ENCODE measurements at regions not wholly inside any gene's neighbourhood (a gene's known extent, or its start where the extent isn't known, plus 50 kb on each side); places are given as distances from the start of the nearest gene placed in this dataset.
"Not testable (repeated sequence)": the region's sequence is repeated elsewhere in the genome, so short reads cannot be mapped to it uniquely, and the experiment has no call there.

GRCh38 chr4:111283066-111283677 lies 660.3 kb upstream of the PITX2 start:
- DNase-seq = no peak

GRCh38 chr4:111296466-111296865 lies 673.6 kb upstream of the PITX2 start:
- no peak for DNase-seq

GRCh38 chr4:111303806-111304205 lies 680.9 kb upstream of the PITX2 start:
- no peak for DNase-seq

- DNase-seq = no peak
Measured at GRCh38 chr4:111323496-111323895, 700.6 kb upstream of the PITX2 start.

- no peak for DNase-seq
Measured at GRCh38 chr4:111323916-111324315, 701.0 kb upstream of the PITX2 start.

GRCh38 chr4:111326450-111326849 lies 703.6 kb upstream of the PITX2 start:
- no peak for DNase-seq

GRCh38 chr4:111330786-111331185 lies 707.9 kb upstream of the PITX2 start:
- DNase-seq = no peak

DNA sequence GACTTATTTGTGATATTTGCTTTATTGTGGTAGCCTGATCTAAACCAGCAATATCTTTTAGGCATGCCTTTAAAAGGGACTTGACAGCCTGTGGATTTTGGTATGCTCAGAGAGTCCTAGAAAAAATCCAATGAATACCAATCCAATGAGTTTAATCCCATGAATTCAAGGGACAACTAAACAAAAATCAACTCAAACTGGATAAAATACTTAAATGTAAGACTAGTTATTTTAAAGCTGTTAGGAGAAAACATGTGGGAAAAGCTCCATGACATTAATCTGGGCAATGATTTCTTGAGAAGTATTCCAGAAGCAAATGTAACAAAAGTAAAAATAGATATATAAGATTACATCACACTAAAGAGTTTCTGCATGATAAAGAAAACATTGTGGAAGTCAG lies 711.5 kb upstream of the PITX2 start:
- DNase-seq = no peak

DNA sequence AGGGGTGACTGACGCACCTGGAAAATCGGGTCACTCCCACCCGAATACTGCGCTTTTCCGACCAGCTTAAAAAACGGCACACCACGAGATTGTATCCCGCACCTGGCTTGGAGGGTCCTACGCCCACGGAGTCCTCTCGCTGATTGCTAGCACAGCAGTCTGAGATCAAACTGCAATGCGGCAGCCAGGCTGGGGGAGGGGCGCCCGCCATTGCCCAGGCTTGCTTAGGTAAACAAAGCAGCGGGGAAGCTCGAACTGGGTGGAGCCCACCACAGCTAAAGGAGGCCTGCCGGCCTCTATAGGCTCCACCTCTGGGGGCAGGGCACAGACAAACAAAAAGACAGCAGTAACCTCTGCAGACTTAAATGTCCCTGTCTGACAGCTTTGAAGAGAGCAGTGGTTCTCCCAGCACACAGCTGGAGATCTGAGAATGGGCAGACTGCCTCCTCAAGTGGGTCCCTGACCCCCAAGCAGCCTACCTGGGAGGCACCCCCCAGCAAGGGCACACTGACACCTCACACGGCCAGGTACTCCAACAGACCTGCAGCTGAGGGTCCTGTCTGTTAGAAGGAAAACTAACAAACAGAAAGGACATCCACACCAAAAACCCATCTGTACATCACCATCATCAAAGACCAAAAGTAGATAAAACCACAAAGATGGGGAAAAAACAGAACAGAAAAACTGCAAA lies 714.5 kb upstream of the PITX2 start:
- DNase-seq = not testable (repeated sequence)

- no peak for DNase-seq
Measured at GRCh38 chr4:111359602-111360001, 736.7 kb upstream of the PITX2 start.

DNA sequence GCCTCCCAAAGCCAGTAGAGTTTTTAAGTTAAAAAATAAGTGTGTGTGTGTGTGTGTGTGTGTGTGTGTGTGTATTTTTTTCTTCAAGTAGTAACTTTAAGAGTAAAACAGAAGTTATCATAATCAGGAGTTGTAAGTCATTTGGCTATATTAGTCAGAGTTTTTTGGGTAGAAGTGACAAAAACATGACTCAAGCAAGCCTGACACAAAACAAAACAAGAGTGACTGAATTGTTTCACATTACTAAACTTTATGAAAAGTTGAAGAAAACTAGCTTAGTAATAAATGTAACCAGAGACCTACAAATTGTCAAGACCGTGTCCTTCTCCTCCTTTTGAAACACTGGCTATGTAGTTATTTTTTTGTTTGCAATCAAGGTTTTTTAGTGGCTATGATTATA lies 738.0 kb upstream of the PITX2 start:
- no peak for DNase-seq

- DNase-seq = peak; percentile 6
Measured at GRCh38 chr4:111362941-111363361, 740.1 kb upstream of the PITX2 start.

DNA sequence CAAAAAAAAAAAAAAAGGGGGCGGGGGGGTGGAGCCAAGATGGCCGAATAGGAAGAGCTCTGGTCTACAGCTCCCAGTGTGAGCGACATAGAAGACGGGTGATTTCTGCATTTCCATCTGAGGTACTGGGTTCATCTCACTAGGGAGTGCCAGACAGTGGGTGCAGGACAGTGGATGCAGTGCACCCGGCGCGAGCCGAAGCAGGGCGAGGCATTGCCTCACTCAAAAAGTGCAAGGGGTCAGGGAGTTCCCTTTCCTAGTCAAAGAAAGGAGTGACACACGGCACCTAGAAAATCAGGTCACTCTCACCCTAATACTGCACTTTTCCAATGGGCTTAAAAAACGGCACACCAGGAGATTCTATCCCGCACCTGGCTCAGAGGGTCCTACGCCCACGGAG lies 755.0 kb upstream of the PITX2 start:
- DNase-seq = not testable (repeated sequence)

- no peak for DNase-seq
Measured at GRCh38 chr4:111388561-111388960, 756.7 kb upstream of the FAM241A start.

DNA sequence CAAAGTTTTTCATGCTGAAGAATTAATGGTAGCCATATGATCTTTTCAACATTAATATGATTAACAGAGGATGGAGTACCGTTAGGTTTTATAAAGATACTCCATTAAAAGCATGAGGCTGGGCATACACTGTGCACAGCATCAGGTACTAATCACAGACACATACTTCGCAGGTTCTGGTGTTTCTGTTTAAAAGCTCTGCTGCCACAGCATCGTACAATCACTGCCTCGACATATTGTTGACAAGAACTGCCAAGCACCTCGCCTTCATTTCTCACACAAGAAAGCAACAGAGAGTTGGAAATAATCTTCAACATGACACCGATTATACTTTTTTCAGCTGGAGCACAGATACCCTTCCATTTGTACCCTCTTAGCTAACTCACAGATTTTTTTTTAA lies 753.4 kb upstream of the FAM241A start:
- no peak for DNase-seq

- DNase-seq = no peak
Measured at GRCh38 chr4:111393781-111394180, 751.5 kb upstream of the FAM241A start.

GRCh38 chr4:111398906-111399330 lies 746.3 kb upstream of the FAM241A start:
- peak; percentile 47 for DNase-seq

DNA sequence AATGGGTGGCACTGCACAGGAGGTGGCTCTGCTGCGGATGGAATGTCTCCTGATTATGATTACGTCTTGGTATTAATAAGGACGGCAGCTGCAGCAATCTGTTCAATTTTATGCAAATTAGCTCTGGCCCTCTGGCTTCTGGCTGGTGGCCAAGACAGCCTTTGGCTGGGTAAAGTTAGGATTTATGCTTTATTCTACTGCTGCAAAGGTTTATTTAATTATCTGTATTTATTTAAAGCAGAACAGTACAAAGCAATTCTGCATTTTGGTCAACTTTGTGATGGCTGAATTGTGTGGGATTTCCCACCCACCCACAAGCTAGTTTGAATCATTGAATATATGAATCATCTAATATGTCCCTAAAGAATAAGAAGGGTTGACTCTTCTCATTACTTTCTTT lies 745.6 kb upstream of the FAM241A start:
- peak; percentile 22 for DNase-seq

DNA sequence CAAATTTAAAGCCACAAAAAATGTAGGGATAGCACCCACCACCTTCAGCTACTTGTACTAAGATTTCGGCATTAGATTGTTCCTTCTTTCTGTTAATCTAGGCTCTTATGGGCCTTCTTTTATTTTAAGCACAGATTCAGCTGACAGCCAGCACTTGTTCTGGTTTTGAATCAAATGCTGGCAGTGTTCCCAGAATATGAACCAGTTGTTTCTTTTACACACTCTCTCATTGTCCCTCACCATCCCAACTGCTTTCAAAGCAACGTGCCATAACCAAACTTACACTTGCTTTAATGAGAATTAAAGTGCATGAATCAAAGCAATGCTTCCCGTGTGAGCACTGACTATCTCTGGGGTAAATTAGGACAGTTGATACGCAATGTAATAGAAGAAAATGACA lies 744.5 kb upstream of the FAM241A start:
- DNase-seq = peak; percentile 58

DNA sequence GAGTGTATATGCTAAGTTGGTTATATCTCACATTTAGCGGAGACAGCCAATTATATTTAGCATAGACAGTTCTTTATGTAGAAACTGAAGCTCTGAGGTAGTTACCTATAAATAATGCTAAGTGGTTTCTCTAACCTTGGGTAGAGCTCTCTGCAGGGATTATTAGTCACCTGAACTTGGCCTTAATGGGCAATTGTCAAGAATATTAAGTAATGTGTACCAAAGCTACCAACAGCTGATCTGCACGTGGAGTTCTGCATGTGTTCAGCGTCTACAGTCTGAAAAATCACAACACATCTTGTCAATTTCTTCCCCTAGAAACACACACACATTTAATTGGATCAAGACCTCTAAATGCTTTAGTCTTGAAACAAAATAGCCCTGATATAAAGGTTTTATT lies 740.6 kb upstream of the FAM241A start:
- no peak for DNase-seq

DNA sequence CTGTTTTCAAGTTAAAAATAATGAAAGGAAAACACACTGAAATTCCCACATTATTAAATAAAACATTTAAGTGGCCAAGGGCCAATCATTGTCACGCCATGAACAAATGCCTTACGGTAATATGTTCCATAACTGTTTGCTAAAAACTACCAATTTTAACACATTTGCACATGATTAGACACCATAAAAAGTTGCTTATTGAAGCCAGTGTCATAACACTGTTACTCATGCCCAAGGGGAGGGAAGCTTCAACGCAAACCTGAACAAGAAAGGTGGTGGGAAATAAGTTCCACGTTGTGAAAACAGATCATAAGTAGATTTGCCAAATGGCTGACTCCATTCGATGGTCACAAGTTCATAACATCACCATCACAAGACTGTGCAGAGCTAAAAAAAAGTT lies 739.3 kb upstream of the FAM241A start:
- DNase-seq = no peak

DNA sequence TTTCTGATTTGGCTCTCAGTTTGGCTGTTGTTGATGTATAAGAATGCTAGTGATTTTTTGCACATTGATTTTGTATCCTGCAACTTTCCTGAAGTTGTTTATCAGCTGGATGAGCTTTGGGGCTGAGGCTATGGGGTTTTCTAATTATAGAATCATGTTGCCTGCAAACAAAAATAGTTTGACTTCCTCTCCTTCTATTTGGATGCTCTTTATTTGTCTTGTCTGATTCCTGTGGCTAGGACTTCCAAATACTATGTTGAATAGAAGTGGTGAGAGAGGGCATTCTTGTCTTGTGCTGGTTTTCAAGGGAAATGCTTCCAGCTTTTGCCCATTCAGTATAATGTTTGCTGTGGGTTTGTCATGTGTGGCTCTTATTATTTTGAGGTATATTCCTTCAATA lies 734.7 kb upstream of the FAM241A start:
- DNase-seq = no peak

- no peak for DNase-seq
Measured at GRCh38 chr4:111417521-111417920, 727.7 kb upstream of the FAM241A start.

DNA sequence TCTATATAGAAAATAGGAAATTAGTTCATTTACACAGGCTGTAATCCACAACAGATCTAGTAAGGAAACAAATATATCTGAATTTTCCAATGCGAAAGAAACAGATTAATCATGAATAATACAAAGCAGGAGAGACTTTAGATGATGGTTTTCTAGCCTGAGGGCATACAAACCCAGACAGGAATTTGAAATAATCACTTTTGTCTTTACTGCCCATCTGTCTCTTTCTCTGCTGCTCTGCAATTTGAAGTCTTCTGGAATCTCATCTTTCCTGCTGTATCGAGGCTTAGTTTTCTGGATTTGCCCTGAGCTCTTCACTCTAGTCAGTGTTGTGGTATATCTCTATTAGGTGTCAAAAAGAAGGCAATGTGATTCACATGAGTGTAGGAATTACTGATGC lies 711.8 kb upstream of the FAM241A start:
- no peak for DNase-seq

DNA sequence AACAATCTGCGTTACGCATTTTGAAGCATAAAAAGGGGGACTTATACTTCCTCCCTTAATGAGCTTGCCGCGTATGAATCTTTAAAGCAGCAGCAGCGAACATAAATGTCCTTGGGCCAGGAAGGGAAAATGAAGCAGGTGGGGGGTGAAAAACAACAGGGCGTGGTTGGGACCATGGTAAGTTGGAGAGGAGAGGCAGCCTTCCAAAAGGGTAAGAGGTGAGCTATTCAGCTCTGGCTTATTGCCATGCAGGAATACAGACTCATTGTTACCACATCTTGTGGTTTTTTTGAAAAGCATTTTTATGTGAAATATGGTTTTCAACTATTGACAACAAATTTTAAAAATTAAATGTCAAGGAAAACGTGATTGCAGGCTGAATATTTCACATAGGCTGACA lies 710.7 kb upstream of the FAM241A start:
- DNase-seq = no peak
